ENCODE measurements at regions not wholly inside any gene's neighbourhood (a gene's known extent, or its start where the extent isn't known, plus 50 kb on each side); places are given as distances from the start of the nearest gene placed in this dataset.
"Not testable (repeated sequence)": the region's sequence is repeated elsewhere in the genome, so short reads cannot be mapped to it uniquely, and the experiment has no call there.

GRCh38 chr15:25624504-25625177 is 185.8 kb upstream of the UBE3A start:
- DNase-seq (ENCODE audit: low spot score), result no peak
- no peak for FAIRE-seq

DNA sequence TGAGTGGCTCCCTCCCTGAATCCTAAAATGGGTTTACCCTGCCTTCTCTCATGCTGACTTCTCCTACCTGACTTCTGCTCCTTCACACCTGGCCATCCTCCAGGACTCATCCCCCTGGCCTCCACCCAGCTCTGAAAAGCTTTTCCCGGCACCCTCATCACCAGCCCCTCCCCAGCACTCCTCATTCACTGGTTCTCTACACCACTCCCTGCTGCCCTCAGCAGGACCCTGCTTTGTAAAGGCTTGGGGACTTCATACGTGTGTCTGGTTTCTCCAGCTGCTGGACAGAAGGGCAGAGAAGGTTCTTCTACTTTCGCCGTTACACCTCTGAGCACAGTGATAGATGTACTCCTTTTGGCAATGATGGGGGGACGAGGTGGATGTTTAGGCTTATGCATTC is 184.9 kb upstream of the UBE3A start:
- DNase-seq (ENCODE audit: low spot score) (no peak), FAIRE-seq (no peak)

- DNase-seq (ENCODE audit: low spot score) (no peak), FAIRE-seq (no peak)
Observed at GRCh38 chr15:25620466-25620865, 181.6 kb upstream of the UBE3A start.

GRCh38 chr15:25619761-25620160 is 180.9 kb upstream of the UBE3A start:
- no peak for FAIRE-seq
- no peak for DNase-seq (ENCODE audit: low spot score)

DNA sequence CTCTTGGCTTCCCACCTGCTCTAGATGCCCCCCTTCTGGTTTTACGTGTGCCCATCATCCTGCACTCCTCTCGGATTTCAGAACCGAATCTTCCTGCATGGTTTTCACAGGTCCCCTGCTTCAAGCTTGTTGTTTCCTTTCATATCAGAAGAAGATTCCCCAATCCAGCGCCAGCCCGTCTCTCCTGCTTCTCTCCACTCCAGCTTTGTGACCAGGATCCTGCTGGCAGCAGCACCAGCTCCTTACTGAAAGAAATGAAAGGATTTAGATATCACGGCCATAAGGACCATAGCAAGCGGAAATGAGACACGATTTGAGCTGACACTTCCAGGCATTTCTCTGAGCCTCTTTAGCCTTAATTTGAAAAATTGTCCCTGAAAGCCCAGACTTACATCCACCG is 180.3 kb upstream of the UBE3A start:
- DNase-seq (ENCODE audit: low spot score) (no peak), FAIRE-seq (no peak)

DNA sequence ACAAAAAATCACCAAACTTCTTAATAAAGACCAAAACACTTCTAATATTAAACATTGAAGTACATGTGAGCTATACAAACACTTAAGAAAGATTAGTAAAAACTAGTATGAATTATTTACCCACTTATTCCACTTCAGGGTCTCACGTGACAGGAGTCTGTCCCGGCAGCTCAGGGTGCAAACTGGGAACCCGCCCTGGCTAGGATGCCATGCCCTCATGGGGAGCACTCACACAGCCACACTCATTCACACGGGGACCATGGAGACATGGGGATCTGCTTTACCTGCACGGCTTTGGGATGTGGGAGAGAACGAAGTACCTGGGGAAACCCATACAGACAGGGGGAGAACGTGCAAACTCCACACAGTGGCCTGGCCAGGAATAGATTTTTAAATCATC is 179.3 kb upstream of the UBE3A start:
- FAIRE-seq (no peak), DNase-seq (ENCODE audit: low spot score) (no peak)

DNA sequence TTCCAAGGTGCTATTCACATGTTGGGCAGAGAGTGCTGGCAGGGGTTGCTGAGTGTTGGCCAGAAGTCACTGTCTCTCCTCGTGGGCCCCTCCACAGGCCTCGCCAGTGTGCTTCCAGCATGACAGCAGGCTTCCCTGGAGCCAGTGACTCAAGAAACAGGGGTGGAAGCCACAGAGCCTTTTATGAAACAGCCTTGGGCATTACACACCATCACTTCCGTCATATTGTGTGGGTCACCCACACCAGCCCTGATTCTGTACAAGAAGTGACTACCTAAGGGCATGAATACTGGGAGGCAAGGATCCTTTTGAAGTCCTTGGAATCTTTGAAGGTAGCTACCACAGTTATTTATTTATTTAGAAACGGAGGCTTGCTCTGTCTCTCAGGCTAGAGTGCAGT is 177.6 kb upstream of the UBE3A start:
- FAIRE-seq, result no peak
- no peak for DNase-seq (ENCODE audit: low spot score)

DNA sequence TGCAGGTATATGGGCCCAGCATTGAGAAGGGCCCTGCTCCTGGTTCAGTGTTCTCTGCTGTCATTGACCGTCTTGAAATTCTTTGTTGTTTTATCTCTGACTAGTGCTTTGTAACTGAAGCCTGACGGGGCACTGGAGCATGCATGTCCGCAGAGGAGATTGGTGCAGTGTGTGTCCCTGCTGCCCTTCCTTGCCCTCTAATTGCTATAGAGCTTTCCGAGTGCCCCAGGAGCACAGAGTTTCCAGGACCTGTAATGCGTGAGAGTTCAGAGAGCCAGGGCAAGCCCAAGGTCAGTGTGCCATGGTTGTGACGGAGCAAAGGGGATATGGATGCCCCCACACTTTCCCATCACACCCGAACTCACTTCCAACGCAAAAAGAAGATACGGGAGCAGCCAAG is 174.3 kb upstream of the UBE3A start:
- DNase-seq (ENCODE audit: low spot score), result no peak

DNA sequence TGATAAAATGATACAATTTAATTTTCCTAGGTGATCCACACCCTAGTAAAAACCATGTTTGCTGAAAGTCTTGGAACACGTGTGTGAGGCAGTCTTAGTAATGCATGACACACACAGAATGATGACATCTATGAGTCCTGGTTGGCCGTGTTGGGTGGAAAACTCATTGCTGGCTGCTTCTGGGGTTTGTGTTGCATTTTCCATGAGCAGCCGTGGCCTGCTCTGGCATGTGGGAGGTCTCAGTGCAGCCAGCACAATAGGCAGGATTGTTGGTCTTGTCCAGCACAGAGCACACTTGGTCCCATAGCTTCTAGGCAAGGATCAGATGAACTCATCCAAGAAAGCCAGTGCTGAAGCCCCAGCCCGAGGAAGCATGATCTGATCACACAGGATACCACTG is 172.8 kb upstream of the UBE3A start:
- FAIRE-seq (no peak), DNase-seq (ENCODE audit: low spot score) (no peak)

More for the DNA sequence above, 174.3 kb upstream of the UBE3A start:
- FAIRE-seq, result no peak

DNA sequence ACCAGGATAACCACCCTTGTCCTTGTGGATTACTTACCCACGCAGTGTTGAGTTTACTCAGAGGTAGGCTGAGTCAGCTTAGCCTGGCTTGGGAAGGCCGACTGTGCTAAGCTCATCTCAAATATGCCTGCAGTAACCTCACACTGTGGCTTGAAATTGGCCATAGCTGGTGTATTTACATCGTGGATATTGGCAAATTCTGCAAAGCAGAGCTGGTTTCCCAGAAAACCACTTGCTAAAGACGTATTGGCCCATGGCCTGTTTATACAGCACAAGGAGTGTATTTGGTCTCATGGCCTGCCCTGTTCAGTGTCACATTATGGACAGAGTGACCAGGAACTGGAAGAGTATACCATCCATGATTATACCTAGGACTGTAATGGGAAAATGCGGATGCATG is 170.5 kb upstream of the UBE3A start:
- no peak for DNase-seq (ENCODE audit: low spot score)
- FAIRE-seq, result no peak

- DNase-seq (ENCODE audit: low spot score), result no peak
- FAIRE-seq, result no peak
Observed at GRCh38 chr15:25608926-25609325, 170.1 kb upstream of the UBE3A start.

GRCh38 chr15:25605151-25605550 is 166.3 kb upstream of the UBE3A start:
- no peak for FAIRE-seq

DNA sequence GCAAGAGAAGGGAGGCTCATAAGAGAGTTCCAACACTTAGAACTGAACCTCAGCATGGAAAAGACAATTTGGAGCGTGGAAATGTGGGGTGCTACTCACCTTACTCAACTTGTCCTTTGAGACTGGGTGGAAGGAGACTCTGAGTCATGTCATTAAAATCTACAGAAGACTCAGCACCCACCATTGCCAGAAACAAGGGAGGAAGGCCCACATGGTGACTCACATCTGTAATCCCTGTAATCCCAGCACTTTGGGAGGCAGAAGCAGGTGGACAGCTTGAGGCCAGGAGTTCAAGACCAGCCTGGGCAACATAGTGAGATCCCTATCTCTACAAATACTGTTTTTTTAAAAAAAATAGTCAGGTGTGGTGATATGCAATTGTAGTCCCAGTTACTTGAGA is 161.9 kb upstream of the UBE3A start:
- no peak for FAIRE-seq
- DNase-seq (ENCODE audit: low spot score), result no peak

More at GRCh38 chr15:25605151-25605550, 166.3 kb upstream of the UBE3A start:
- no peak for DNase-seq (ENCODE audit: low spot score)

DNA sequence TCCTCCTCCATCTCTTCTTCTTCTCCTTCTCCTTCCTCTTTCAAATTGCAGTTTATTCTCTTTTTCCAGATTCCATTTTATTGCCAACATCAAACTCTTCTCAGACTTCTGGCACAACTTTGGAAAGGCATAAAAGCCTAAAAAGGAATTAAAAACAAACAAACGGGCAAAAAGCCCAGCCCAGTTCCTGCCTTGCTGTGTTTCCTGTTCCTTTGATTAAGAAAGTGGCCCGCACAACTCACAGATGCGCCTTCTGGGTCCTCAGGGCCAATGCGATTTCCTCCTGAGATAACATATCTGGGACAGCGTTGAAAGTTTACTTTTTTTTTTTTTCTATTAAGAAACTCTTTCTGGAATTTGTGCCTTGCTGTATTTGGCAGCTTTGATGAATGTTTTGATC is 158.7 kb upstream of the UBE3A start:
- FAIRE-seq (no peak), DNase-seq (ENCODE audit: low spot score) (no peak)

- FAIRE-seq (no peak), DNase-seq (ENCODE audit: low spot score) (no peak)
Observed at GRCh38 chr15:25596644-25597562, 158.1 kb upstream of the UBE3A start.

- no peak for FAIRE-seq
Observed at GRCh38 chr15:25587616-25588340, 149.0 kb upstream of the UBE3A start.

GRCh38 chr15:25582886-25583285 is 144.1 kb upstream of the UBE3A start:
- FAIRE-seq (no peak), DNase-seq (ENCODE audit: low spot score) (no peak)

More at GRCh38 chr15:25587616-25588340, 149.0 kb upstream of the UBE3A start:
- DNase-seq (ENCODE audit: low spot score), result no peak

- DNase-seq (ENCODE audit: low spot score), result no peak
- no peak for FAIRE-seq
Observed at GRCh38 chr15:25579127-25579526, 140.3 kb upstream of the UBE3A start.

DNA sequence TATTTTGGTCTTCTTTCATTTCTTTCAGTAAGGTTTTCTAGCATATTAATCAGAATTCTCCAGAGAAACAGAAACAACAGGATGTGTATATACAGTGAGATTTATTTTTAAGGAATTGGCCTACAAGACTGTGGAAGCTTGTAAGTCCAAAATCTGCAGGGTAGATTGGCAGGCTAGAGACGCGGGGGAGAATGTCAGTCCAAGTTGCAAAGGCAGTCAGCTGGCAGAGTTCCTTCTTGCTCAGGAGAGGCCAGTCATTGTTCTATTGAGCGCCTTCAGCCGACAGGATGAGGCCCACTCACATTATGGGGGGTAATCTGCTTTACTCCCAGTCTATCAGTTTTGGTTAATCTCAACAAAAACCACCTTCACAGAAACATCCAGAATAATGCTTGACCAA is 133.4 kb upstream of the UBE3A start:
- DNase-seq (ENCODE audit: low spot score) (no peak), FAIRE-seq (no peak)

DNA sequence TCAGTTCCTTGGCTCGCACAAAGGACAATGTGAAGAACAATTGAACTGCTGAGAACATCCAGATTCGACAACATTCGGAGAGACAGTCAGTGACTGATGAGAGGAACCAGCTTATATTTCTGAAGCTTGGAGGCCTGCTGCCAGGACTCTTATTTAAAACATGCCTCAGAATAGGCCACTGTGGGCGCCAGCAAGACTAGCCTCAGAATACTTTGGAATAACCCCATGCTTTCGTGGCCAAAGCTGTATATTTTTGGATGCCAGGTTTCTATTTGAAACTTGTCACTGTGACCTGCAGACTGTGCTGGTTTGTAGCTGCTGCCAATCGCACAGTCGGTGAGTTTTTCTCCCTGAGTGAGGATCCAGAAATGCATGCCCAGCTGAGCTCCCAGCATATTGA is 129.9 kb upstream of the UBE3A start:
- FAIRE-seq (no peak), DNase-seq (ENCODE audit: low spot score) (no peak)

DNA sequence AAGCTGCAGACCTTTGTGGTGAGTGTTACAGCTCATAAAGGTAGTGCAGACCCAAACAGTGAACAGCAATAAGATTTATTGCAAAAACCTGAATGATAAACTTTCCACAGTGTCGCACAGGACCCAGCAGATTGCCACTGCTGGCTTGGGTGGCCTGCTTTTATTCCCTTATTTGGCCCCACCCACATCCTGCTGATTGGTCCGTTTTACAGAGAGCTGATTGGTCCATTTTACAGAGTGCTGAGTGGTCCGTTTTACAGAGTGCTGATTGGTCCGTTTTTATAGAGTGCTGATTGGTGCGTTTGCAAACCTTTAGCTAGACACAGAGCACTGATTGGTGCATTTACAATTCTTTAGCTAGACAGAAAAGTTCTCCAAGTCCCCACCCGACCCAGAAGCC is 127.7 kb upstream of the UBE3A start:
- DNase-seq (ENCODE audit: low spot score); FAIRE-seq: not testable (repeated sequence)

All from RCC 7860 (cell line).